ENCODE measurements at regions not wholly inside any gene's neighbourhood (a gene's known extent, or its start where the extent isn't known, plus 50 kb on each side); places are given as distances from the start of the nearest gene placed in this dataset.

DNA sequence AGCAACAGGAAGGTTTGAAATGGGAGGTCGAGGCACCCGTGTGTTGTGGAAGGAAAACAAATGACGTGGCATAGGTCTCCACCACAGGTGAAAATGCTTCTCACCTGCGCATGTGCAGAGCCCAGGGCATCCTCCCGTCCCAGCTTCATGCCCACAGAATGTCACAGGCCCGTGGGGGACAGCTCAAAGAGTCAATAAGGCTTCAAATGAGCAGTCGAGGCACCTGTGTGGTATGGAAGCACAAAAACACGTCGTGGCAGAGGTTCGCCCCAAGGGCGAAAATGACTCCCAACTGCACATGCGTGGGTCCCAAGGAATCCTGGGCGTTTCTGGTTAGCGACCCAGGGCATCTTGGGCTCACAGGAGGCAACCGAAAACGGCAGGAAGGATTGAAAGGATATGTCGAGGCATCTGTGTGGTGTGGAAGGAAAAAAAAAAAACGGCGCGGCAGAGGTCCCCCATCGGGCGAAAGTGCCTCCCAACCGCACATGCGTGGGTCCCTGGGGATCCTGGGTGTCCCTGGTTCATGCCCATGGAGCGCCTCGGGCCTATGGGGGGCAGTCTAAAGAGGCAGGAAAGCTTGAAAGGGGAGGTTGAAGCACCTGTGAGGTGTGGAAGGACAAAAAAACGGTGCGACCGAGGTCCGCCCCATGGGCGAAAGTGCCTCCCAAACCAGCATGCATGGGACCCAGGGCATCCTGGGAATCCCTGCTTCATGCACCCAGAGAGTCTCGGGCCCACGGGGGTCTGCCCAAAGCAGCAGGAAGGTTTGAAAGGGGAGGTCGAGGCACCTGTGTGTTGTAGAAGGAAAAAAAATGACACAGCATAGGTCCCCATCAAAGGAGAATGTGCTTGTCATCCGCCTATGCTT is 578.5 kb downstream of the ALG10 start:
- no peak overlapping the region for H3K27ac ChIP-seq
- H3K9ac ChIP-seq, result no peak overlapping the region
- no peaks in the 10 kb centered on the region for H3K36me3 ChIP-seq (ENCODE audit: insufficient read depth)
- no peak overlapping the region for H3K4me3 ChIP-seq (IDR thresholded peaks at IDR 0.05; ENCODE audit: insufficient read depth, low read depth, low read length)
- no peak overlapping the region for H3K4me2 ChIP-seq
- no peaks in the 10 kb centered on the region for H3K79me2 ChIP-seq (ENCODE audit: insufficient read depth, low read depth)
- H4K20me1 ChIP-seq (ENCODE audit: insufficient read depth), result no peaks in the 10 kb centered on the region
- no peaks in the 10 kb centered on the region for H3K4me1 ChIP-seq (ENCODE audit: low read depth, poor library complexity, severe bottlenecking)
- H3K27me3 ChIP-seq (ENCODE audit: insufficient read depth, low read depth), result no peaks in the 10 kb centered on the region
- TF ChIP-seq, protein P1, sequence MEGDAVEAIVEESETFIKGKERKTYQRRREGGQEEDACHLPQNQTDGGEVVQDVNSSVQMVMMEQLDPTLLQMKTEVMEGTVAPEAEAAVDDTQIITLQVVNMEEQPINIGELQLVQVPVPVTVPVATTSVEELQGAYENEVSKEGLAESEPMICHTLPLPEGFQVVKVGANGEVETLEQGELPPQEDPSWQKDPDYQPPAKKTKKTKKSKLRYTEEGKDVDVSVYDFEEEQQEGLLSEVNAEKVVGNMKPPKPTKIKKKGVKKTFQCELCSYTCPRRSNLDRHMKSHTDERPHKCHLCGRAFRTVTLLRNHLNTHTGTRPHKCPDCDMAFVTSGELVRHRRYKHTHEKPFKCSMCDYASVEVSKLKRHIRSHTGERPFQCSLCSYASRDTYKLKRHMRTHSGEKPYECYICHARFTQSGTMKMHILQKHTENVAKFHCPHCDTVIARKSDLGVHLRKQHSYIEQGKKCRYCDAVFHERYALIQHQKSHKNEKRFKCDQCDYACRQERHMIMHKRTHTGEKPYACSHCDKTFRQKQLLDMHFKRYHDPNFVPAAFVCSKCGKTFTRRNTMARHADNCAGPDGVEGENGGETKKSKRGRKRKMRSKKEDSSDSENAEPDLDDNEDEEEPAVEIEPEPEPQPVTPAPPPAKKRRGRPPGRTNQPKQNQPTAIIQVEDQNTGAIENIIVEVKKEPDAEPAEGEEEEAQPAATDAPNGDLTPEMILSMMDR (conservative IDR thresholded peaks at IDR 0.05; ENCODE audit: low read depth, low read length), result no peak
- no peak overlapping the region for H2AFZ ChIP-seq (ENCODE audit: low read depth)

DNA sequence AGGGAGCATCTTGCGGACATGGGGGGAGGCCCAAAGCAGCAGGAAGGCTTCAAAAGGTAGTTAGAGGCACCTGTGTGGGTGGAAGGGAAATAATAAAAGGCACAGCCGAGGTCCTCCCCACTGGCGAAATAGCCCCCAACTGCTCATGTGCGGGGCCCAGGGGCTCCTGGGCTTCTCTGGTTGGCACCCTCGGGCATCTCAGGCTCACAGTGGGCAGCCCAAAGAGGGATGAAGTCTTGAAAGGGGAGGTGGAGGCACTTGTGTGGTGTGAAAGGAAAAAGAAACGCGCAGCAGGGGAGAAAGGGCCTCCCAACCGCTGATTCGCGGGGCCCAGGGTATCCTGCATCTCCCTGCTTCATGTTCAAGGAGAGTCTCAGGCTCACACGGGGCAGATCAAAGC is 579.4 kb downstream of the ALG10 start:
- Histone ChIP-seq H2AFZ (ENCODE audit: low read depth) (no peak overlapping the region), H3K9ac (no peak overlapping the region), H4K20me1 (ENCODE audit: insufficient read depth) (no peaks in the 10 kb centered on the region), H3K36me3 (ENCODE audit: insufficient read depth) (no peaks in the 10 kb centered on the region), H3K4me3 (IDR thresholded peaks at IDR 0.05; ENCODE audit: insufficient read depth, low read depth, low read length) (no peak overlapping the region), H3K4me1 (ENCODE audit: low read depth, poor library complexity, severe bottlenecking) (no peaks in the 10 kb centered on the region), H3K27ac (no peak overlapping the region), H3K27me3 (ENCODE audit: insufficient read depth, low read depth) (no peaks in the 10 kb centered on the region), H3K4me2 (no peak overlapping the region), H3K79me2 (ENCODE audit: insufficient read depth, low read depth) (no peaks in the 10 kb centered on the region)
- TF ChIP-seq, protein P1 (conservative IDR thresholded peaks at IDR 0.05; ENCODE audit: low read depth, low read length), result no peak

DNA sequence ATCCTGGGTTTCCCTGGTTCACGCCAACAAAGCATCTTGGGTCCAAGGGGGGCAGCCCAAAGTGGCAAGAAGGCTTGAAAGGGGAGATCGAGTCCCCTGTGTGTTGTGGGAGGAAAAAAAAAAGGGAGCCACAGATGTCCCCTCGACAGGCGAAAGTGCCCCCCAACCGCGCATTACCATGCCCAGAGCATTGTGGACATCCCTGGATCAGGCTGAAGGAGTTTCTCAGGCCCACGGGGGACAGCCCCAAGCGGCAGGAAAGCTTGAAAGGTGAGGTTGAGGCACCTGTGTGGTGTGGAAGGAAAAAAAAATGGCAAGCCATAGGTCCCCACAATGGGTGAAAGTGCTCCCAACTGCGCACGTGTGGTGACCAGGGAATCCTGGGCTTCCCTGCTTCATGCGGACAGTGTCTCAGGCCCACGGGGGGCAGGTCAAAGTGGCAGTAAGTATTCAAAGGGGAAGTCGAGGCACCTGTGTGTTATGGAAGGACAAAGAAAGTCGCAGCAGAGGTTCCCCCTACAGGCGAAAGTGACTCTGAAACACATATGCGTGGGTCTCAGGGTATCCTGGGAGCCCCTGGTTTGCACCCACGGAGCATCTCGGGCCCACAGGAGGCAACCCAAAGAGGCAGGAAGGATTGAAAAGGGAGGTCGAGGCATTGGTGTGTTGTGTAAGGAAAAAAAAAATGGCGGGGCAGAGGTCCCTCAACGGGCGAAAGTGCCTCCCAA is 580.1 kb downstream of the ALG10 start:
- Histone ChIP-seq H3K27me3 (ENCODE audit: insufficient read depth, low read depth) (no peaks in the 10 kb centered on the region), H2AFZ (ENCODE audit: low read depth) (no peak overlapping the region; the same call in 1 of the 2 replicates), H4K20me1 (ENCODE audit: insufficient read depth) (no peaks in the 10 kb centered on the region), H3K4me3 (IDR thresholded peaks at IDR 0.05; ENCODE audit: insufficient read depth, low read depth, low read length) (no peak overlapping the region), H3K9ac (no peak overlapping the region), H3K36me3 (ENCODE audit: insufficient read depth) (no peaks in the 10 kb centered on the region), H3K79me2 (ENCODE audit: insufficient read depth, low read depth) (no peaks in the 10 kb centered on the region), H3K4me2 (no peak overlapping the region), H3K27ac (no peak overlapping the region), H3K4me1 (ENCODE audit: low read depth, poor library complexity, severe bottlenecking) (no peaks in the 10 kb centered on the region)
- TF ChIP-seq, protein P1 (conservative IDR thresholded peaks at IDR 0.05; ENCODE audit: low read depth, low read length), result no peak

DNA sequence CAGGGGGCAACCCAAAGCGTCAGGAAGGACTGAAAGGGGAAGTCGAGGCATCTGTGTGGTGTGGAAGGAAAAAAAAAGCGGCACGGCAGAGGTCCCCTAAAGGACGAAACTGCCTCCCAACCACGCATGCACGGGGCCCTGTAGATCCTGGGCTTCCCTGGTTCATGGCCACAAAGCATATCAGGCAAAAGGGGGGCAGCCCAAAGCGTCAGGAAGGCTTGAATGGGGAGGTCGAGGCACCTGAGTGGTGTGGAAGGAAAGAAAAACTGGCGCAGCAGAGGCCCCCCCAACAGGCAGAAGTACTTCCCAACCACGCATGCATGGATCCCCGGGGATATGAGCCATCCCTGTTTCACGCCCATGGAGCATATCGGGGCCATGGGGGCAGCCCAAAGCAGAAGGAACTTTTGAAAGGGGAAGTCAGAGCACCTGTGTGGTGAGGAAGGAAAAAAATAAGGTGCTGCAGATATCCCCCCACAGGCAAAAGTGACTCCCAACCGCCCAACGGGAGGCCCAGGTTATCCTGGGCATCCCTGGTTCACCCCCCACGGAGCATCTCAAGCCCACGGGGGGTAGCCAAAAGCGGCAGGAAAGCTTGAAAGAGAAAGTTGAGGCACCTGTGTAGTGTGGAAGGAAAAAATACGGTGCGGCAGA is 581.2 kb downstream of the ALG10 start:
- Histone ChIP-seq H3K9ac (no peak overlapping the region), H3K4me3 (IDR thresholded peaks at IDR 0.05; ENCODE audit: insufficient read depth, low read depth, low read length) (no peak overlapping the region), H3K4me2 (no peak overlapping the region), H4K20me1 (ENCODE audit: insufficient read depth) (no peaks in the 10 kb centered on the region), H3K27ac (no peak overlapping the region), H3K36me3 (ENCODE audit: insufficient read depth) (no peaks in the 10 kb centered on the region), H2AFZ (ENCODE audit: low read depth) (no peak overlapping the region; the same call in 1 of the 2 replicates), H3K27me3 (ENCODE audit: insufficient read depth, low read depth) (no peaks in the 10 kb centered on the region), H3K4me1 (ENCODE audit: low read depth, poor library complexity, severe bottlenecking) (no peaks in the 10 kb centered on the region), H3K79me2 (ENCODE audit: insufficient read depth, low read depth) (no peaks in the 10 kb centered on the region)
- TF ChIP-seq, protein P1 (conservative IDR thresholded peaks at IDR 0.05; ENCODE audit: low read depth, low read length), result no peak
